WERI-Rb-1 (cell line): ENCODE measurements at regions not wholly inside any gene's neighbourhood (a gene's known extent, or its start where the extent isn't known, plus 50 kb on each side); places are given as distances from the start of the nearest gene placed in this dataset.

Experiments used
- DNase-seq: peaks from one replicate; pipeline ENCODE4 v3.0.0-alpha.2; 2020
- H3K27ac ChIP-seq: fragments of 250-450 bp; sonication (Bioruptor Pico); 2 replicates; pipeline ENCODE4 v1.5.1; 2020; ENCODE audit warnings: mild to moderate bottlenecking, moderate library complexity
- H3K27me3 ChIP-seq: fragments of 250-450 bp; sonication (Bioruptor Pico); 2 replicates; pipeline ENCODE4 v1.5.1; 2021; ENCODE audit warnings: mild to moderate bottlenecking, low read depth, moderate library complexity; ENCODE audit not compliant: insufficient read depth, severe bottlenecking
- H3K36me3 ChIP-seq: fragments of 250-450 bp; sonication (Bioruptor Pico); 2 replicates; pipeline ENCODE4 v1.5.1; 2020; ENCODE audit warnings: mild to moderate bottlenecking, moderate library complexity
- H3K4me3 ChIP-seq: 2 replicates; pipeline ENCODE4 v1.5.1; 2011; ENCODE audit warnings: low read depth, mild to moderate bottlenecking, control low read depth, low read length
- H3K9me3 ChIP-seq: fragments of 250-450 bp; sonication (Bioruptor Pico); 2 replicates; pipeline ENCODE4 v1.5.1; 2021; ENCODE audit warnings: mild to moderate bottlenecking, moderate library complexity; ENCODE audit not compliant: severe bottlenecking
- TF ChIP-seq, protein P1 (sequence below): IDR thresholded peaks from 2 replicates; pipeline ENCODE4 v1.5.1; 2011; ENCODE audit warnings: low read depth, mild to moderate bottlenecking, control low read depth, inconsistent platforms, low read length

DNA sequence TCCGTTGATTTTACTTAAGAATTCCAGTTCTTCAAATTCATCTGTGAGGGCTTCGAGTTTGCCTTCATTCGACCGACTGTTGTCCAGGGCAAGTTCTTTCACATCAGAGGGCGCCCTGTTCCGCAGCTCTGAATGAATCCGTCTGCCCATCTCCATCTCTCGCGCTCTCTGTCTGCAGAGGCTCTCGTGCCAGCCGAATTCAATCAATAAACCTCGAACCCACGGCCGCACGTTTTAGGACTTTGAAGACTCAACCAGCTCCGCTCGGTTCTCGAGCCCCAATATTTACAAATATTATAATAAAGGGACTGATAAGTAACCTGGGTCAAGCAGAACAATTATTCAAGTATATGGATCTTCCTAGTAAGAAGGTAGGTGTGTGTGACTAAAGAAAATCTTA is 556.4 kb upstream of the SMIM31 start:
- H3K27ac ChIP-seq, result no peak overlapping the region
- no peak overlapping the region for H3K4me3 ChIP-seq
- no peak for DNase-seq
- no peaks in the 10 kb centered on the region for H3K9me3 ChIP-seq
- H3K27me3 ChIP-seq, result no peaks in the 10 kb centered on the region
- TF ChIP-seq, protein P1, sequence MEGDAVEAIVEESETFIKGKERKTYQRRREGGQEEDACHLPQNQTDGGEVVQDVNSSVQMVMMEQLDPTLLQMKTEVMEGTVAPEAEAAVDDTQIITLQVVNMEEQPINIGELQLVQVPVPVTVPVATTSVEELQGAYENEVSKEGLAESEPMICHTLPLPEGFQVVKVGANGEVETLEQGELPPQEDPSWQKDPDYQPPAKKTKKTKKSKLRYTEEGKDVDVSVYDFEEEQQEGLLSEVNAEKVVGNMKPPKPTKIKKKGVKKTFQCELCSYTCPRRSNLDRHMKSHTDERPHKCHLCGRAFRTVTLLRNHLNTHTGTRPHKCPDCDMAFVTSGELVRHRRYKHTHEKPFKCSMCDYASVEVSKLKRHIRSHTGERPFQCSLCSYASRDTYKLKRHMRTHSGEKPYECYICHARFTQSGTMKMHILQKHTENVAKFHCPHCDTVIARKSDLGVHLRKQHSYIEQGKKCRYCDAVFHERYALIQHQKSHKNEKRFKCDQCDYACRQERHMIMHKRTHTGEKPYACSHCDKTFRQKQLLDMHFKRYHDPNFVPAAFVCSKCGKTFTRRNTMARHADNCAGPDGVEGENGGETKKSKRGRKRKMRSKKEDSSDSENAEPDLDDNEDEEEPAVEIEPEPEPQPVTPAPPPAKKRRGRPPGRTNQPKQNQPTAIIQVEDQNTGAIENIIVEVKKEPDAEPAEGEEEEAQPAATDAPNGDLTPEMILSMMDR, result no peak
- no peaks in the 10 kb centered on the region for H3K36me3 ChIP-seq

GRCh38 chr4:164203476-164203875 is 550.5 kb upstream of the SMIM31 start:
- Histone ChIP-seq H3K4me3 (no peak overlapping the region), H3K27ac (no peak overlapping the region), H3K36me3 (no peaks in the 10 kb centered on the region), H3K27me3 (no peaks in the 10 kb centered on the region), H3K9me3 (no peaks in the 10 kb centered on the region)
- no peak for DNase-seq
- TF ChIP-seq, protein P1, result no peak

GRCh38 chr4:164204434-164204833 is 549.5 kb upstream of the SMIM31 start:
- no peak overlapping the region for H3K4me3 ChIP-seq
- no peak for DNase-seq
- H3K27me3 ChIP-seq, result no peaks in the 10 kb centered on the region
- no peak overlapping the region for H3K27ac ChIP-seq
- no peaks in the 10 kb centered on the region for H3K9me3 ChIP-seq
- TF ChIP-seq, protein P1, result no peak
- no peaks in the 10 kb centered on the region for H3K36me3 ChIP-seq

- Histone ChIP-seq H3K36me3 (no peaks in the 10 kb centered on the region), H3K9me3 (no peaks in the 10 kb centered on the region), H3K27me3 (no peaks in the 10 kb centered on the region), H3K4me3 (no peak overlapping the region), H3K27ac (no peak overlapping the region)
- TF ChIP-seq, protein P1, result no peak
- no peak for DNase-seq
Observed at GRCh38 chr4:164207460-164207859, 546.5 kb upstream of the SMIM31 start.

DNA sequence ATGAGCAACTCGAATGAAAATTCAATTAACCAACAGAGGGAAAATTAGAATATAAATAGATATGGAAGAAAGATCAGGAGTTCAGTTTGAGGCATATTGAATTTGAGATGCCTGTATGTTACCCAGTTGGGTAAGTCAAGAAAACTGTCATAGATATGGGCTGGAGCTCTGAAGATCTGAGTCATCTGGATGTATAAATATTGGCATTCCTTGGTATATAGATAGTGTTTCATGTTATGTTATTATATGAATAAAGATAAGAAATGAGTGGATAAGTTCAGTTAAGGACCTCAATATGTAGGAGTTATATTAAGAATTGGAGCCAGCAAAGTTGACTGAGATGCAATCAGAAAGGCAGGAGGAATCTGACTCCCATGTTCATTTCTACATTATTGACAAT is 543.6 kb upstream of the SMIM31 start:
- no peak overlapping the region for H3K27ac ChIP-seq

DNA sequence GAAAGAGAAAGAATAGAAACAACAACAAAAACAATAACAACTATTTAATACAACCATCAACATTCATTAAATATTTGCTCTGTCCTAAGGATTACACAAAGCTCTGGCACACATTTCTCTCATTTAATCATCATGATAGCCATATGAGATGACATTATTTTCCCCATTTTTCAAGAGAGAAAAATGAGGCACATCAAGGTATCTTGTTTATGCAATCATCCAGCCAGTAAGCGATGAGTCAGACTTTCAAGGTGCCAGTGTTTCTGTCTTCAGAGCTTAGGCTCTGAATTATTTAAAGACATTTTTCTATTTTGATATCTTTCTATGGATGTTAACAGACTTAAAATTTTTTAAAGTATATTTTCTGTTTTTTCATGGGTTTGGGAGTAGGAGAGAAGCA is 541.8 kb upstream of the SMIM31 start:
- no peaks in the 10 kb centered on the region for H3K27me3 ChIP-seq
- DNase-seq, result no peak

More for the DNA sequence above, 543.6 kb upstream of the SMIM31 start:
- Histone ChIP-seq H3K36me3 (no peaks in the 10 kb centered on the region), H3K27me3 (no peaks in the 10 kb centered on the region), H3K9me3 (no peaks in the 10 kb centered on the region), H3K4me3 (no peak overlapping the region)
- DNase-seq, result no peak
- TF ChIP-seq, protein P1, result no peak

More for the DNA sequence above, 541.8 kb upstream of the SMIM31 start:
- Histone ChIP-seq H3K27ac (no peak overlapping the region), H3K9me3 (no peaks in the 10 kb centered on the region), H3K36me3 (no peaks in the 10 kb centered on the region), H3K4me3 (no peak overlapping the region)
- TF ChIP-seq, protein P1, result no peak
